HCEC 1CT (cell line): ENCODE measurements at regions not wholly inside any gene's neighbourhood (a gene's known extent, or its start where the extent isn't known, plus 50 kb on each side); places are given as distances from the start of the nearest gene placed in this dataset.
"Not testable (repeated sequence)": the region's sequence is repeated elsewhere in the genome, so short reads cannot be mapped to it uniquely, and the experiment has no call there.

Experiments
- DNase-seq: peaks from one replicate; pipeline ENCODE4 v3.0.0-alpha.2; 2017

DNA sequence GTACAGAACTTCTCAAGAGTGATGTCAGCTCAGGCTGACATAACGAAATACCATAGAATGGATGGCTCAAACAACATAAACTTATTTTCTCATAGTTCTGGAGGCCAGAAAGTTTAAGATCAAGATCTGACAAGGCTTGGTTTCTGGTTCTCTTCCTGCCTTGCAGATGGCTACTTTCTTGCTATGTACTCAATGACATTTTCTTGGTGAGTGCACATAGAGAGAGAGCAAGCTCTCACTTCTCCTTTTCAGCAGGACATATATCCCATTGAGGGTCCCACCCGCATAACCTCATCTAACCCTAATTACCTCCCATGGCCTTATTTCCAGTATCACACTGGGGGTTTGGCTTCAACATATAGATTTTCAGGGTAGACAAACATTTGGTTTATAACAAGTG is 1072.1 kb downstream of the PLOD2 start:
- no peak for DNase-seq

DNA sequence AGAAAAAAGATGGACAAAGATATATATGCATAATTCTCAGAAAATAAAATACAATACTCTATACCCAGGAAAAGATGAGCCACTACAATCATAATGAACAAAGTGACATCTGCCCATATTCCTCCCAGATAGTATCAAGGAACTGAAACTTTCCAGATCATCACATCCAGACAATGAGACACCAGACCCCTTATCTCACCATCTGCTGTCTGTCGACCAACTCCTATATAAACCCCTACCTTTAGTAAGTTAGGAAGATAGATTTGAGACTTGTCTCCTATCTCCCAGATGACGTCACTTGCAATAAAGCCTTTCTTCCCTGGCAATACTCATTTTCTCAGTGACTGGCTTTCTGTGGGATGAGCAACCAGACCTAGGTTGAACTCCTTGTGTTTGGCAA is 1071.6 kb downstream of the PLOD2 start:
- no peak for DNase-seq

DNA sequence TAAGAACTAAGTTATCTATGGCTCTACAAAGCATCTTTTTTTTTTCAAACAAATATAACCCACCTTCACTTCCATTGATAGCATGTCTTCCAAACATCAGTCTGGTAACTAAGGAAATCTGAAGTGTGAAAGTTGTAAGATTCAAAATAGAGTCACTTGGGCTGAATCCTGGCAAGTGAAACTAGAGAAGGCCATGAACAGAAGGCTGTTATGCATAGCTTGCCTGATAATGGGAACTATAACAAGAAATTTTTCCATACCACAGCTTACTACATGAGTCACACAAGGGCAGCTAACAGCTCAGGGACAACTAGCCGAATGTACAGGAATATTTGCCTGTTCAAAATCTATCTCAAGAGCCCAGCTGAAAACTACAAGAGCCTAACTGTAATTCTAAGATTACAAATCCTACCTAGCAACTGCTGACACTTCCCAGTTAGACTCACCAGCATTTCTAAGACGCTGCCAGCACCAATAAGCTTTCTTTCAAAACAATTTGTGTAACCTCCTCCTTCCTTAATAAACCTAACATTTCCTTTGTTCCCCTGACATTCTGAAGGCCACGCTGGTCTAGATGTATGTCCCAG is 1066.5 kb downstream of the PLOD2 start:
- peak; percentile 37 for DNase-seq

DNA sequence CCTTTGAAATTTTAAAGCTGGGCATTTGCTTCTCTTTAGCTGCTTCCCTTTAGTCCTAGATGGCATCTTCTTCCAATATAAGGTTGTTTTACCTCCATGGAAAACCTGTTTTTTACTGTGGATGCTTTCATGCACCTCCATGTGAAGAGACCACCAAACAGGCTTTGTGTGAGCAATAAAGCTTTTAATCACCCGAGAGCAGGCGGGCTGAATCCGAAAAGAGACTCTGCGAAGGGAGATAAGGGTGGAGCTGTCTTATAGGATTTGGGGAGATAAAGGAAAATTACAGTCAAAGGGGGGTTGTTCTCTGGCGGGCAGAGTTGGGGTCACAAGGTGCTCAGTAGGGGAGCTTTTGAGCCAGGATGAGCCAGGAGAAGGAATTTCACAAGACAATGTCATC is 1049.8 kb downstream of the PLOD2 start:
- not testable (repeated sequence) for DNase-seq

DNA sequence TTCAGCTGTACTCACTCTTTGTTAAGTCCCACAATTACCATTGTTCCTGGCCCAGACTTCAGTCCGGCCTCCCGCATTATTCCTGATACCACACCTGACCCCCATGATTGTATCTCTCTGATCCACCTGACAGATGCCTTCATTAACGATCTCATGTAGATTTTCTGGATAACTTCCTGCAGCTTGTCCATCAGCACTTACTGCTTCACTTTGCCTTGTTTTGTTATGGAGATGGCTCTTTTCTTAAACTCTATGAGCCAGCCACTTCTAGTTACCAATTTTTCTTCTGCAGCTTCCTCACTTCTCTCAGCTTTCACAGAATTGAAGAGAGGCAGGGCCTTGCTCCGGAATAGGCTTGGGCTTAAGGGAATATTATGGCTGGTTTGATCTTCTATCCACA is 1044.2 kb downstream of the PLOD2 start:
- DNase-seq = no peak

DNA sequence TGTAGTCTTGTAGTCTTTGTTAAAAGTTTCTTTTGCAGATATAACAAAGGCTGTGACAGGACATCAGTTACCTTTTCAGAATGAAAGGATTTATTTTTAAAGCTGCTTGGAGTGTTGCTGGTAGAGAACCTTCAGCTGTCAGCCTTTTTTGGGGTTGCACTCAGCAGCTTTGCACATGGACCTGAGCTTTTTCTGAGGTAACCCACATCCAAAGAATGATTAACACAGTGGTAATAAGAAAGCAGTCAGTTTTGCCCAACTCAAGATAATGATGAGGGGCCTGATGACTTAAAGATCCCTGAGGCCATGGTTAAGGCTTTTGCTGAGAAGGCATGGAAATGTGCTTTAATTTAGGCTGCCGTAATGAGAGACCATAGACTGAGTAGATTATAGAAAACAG is 1042.7 kb downstream of the PLOD2 start:
- no peak for DNase-seq

DNA sequence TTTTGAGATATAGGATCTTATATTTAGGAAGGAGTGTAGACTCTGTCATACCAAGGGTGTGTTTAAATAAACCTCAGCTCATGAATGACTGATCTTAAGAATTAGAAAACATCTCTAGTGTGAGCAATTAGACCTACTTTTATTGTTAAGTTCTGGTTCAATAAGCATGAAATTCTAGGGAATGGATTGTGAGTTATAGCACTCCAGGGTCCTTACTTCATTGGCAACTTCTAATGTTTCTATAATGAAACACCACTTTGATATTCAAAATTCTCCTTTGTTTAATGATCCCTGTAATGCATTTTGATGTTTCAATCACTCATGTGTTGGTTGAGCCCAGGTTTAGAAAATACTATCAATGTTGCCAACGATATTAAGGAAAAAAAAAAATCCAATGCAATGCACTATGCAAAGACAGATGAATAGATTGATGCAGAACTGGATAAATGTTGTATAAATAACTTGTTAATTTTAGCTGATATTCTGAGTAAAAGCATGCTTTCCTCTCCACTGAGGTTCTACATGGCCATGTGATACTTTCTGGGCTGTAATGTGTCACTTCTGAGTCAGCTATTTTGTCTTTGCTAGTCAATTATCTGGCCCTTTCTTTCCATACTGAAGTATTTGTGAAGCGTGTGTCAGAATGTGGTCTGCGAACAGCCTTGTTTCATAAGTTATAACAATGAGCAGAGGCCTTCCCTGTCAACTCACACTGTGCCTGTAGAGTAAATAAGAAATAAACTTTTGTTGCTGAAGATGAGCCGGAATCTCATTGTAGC is 1035.9 kb downstream of the PLOD2 start:
- DNase-seq = peak; percentile 53

DNA sequence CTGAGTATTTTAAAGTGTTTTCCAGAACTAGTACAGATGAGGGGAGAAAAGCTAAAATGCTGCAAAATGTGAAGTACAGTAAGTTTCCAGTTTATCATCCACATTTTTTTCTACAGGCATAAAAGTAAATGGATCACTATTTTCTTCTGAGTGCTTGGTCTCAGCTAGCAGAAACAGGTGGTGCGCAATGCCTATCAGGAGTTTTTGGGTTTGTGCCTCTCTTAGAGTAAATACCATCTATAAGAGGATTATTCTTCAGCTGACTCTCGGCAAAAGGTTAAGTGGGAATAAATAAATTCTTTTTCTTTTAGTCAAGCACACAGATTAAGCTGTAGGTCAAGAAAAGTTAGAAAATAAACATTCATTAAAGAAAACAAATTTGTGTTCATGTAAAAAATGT is 1027.7 kb downstream of the PLOD2 start:
- DNase-seq = no peak

DNA sequence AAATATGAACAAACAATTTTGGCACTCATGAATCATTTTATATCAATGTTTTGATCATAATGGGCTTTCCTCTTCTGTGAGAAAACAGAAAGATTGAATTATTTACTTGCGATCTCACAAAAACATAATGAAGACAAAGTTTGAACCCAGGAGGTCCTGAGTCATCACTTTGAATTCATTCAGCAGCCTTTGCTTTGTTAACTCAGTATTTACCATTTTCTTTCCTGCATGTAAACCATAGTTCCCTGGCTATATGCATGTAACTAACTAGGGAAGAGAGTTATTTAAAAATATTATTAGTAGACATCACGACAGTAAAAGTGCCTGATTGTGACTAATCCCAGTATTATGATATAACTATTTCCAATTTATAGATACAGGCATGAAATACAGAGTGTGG is 1026.2 kb downstream of the PLOD2 start:
- no peak for DNase-seq

DNA sequence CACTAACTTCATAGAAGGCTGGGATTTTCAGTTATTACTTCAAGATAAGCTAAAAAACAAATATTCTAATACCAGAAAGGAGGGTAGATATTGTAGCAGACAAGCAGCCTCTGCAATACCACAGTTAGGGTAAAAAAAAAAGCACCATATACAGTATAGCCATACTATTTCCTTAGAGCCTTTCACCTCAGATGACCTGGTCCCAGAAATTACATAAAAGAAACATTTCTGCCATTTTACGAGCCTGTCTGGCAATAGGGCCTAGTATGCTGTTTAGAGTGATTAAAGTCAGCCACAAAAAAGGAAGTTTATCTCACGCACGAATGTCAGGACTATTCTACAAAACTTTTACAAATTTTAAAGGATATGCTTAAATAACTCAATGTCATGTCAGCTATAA is 1016.6 kb downstream of the PLOD2 start:
- no peak for DNase-seq

DNA sequence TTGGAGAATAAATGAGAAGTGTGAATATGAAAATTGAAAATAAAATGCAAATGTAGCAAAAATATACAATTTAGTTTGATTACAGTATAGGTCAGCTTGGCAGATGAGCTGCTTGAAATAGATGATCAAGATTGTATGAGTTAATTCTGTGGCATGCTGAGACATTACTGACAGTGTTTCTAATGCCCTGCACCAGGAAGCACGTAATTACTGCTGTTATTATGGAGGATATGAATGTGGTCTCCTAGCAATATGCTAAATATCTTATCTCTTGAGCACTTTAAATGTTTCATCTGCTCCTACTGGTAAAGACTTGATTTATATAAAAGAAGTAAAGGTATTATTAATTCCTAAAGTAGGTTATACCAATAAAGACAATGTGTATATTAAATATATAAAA is 1015.5 kb downstream of the PLOD2 start:
- DNase-seq = no peak

DNA sequence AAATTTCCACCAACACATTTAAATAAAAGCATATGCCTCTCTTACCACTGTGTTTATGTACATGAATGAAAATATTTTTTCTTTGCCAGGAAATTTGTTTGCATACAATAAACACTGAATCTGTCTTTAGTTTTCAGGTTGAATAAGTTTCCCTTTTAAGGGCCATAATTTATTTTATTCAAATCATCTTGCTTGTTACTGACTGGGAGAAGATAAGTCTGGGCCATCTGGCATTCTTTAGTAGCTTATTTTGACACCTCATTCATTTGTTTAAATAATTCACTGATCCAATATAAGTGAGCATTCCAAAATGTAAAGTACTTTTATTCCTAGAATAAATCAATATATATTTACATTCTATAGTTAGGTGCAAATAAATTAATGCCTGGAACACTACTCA is 1001.3 kb downstream of the PLOD2 start:
- no peak for DNase-seq

DNA sequence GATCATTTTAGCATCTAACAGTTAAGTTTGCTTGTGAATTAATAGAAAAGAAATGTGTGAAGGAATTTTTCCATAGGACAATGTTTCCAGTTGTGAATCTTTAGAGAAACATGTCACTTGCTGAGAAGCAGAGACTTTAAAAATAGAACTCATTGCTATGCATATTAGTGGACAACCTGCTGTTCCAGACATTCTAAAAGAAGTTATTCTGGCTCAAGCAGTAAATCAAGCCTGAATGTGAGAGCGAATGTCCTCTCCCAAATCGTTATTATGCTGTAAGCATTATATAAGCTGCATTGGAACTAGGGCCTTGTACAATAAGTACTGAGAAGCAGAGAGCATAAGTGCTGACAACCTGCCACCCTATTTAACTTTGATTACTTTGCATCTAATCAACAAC is 990.9 kb downstream of the PLOD2 start:
- no peak for DNase-seq

DNA sequence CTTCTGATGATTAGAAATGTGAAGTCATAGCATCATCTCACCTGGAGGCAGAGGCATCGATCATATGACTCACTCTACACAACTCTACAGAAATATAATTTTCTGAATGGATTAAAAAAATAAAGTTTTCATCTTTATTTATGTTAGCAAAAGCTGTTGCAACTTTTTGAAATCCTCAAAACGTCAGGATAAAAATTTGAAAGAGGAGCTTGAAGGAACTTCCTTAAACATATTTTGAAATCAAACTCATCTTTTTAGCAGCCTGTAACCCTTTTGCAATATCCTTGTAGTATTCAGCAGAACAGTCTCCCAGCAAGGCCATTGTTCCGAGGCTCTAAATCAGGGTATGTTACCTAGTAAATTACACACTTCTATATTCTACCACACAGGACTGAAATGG is 985.4 kb downstream of the PLOD2 start:
- no peak for DNase-seq

DNA sequence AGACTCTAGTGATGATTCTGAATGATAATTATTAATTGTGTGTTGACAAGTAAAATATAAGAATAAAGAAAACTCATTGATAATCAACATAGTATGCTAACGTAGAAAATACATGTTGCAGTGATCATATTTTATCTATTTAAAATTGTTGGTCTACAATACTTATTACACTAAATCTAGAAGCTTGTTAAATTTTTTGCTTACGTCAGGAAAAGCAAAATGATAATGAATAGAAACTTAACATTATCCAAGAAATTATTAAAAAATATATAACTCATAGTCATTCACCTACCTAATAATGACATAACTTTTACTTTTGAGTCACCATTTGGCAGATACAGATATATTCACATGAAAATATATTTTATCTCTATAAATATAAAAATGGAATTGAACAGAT is 984.1 kb downstream of the PLOD2 start:
- DNase-seq = no peak

DNA sequence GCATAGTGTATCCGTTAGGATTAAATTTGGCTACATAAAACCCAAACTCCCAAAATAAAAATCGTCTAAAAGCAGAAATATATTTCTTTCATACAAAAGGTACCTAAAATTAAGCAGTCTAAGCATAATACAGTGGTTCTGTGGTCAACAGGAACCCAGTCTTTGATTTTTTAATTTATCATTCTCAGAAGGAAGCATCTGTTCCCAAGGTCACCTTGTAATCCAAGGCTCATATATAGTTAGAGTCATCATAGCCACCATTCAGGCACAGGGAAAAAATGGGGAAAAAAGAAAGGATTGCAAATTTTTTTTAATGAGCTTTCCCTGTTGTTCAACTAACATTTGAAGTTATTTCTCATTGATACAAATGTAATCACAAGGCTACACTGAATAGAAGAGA is 983.2 kb downstream of the PLOD2 start:
- no peak for DNase-seq

DNA sequence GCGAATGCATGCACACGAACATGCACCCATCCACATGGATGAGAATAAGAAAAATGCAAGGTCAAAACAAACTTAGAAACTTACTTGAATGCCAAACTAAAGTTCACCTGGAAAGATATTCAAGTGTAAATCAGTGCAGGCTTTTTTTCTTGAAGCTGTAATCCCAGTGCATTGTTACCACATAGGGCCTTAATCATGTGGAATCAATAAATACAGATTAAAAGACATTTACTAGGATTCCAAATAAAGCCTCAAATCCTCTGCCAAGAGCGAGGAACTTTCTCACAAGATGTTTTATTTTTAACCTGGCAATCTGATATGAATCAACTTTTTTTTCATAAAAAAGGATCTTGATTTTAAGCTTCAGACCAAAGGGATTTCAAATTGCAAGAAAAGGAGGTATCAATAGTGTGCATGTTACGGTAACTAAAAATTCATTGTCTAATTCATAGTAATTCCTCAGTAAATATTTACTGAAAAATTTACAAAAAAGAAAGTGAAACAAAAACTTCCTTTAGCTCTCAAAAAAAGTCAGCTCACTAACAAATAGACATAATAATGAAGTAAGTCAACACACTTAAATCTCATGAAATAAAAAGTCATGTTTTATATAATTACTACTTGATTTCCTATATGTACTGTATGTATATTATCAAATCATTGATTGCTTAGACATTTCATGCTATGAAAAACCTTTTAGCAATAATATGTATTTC is 978.6 kb downstream of the PLOD2 start:
- DNase-seq = no peak

DNA sequence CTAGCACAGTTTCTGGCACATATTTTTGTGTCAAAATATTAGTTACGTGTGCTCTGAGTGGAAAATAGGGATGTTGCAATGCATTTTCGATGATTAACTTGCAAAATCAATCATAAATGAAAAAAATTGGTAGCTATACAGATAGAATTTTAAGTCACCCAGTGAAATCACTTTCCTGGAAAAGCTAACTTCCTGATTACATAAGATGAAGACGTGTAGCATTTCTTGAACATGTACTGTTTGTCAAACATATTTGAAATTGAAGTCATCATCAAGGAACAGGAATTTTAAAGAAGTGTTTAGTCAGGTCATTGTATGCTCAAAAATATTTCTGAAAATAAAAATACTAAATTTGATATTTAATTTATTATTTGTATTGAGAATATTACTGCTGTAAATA is 977.7 kb downstream of the PLOD2 start:
- peak; percentile 34 for DNase-seq

DNA sequence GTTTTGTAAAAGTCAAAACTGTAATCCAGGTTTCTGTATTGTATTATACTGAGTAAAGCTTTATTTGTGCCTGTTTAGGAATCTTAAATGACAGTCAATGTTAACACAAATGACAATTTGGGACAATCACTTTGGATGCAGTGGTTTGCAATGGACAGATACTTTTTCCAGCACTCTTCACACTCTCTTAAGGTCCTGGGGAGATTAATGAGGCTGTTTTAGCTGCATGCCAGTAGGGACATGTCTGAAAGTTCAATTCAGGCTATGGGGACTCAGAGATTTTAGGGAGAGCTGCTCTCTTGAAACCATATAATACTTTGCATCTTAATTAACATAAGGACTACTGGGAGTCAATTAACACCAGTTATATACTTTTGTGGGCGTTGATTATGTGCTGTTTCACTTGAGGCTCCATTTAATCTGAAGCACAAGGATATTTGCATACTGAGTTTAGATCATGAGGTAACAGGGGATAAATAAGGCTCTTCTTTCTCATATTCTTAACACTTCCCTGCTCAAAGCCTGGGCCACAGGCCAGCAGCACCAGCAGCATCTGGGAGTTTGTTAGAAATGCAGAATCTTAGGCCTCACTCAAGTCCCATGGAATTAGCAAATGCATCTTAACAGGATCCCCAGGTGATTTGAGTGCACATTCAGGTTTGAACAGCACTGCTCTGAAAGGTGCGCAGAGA is 972.8 kb downstream of the PLOD2 start:
- no peak for DNase-seq

DNA sequence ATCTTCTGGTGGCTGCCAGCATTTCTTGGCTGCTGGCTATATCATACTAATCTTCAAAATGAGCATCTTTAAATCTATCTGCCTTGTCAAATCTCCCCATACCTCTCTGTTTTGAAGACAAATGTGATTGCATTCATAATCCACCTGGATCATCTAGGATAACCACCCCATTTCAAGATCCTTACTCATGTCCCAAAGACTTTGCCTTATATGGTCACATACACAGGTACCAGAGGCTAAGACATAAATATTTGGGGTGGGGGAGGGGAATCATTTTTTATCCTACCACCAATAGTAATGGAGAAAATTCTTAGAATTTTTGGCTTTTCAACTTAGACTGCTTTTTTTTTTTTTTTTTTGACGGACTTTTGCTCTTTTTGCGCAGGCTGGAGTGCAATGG is 970.8 kb downstream of the PLOD2 start:
- no peak for DNase-seq

DNA sequence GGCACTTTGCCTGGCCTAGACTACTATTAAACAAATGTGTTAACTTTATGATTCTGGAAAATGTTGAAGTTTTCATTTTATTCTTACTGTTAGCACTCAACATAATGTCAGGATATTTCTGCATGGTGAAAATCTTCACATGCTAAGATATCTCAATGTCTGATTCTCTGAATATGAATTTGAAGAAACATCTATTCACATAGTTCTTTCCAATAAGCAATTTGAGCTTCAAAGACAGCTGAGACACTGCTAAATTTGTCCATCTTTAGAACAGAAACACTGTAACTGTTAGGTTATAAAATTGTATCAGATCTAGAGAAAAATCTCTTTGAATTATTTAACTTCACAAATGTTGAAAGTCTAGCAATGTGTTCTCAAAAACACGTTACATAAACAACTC is 970.2 kb downstream of the PLOD2 start:
- no peak for DNase-seq

DNA sequence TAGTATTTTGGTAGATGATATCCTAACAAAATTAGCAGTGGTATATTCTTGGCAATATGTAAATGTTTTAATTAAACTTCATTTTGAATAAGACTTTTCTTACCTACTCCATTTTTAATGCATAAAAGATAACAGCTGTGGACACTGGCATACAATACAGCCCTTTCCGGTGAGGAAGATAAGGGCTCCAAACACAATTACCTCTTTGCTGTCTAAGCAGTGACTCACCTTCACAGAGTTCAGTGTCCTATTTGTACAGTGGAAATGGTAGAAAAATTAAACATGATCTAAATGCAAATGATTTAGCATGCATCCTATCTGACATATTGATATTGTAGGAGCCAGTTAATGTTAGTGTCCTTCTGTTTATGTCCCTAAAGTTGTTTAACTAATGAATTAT is 969.4 kb downstream of the PLOD2 start:
- no peak for DNase-seq

DNA sequence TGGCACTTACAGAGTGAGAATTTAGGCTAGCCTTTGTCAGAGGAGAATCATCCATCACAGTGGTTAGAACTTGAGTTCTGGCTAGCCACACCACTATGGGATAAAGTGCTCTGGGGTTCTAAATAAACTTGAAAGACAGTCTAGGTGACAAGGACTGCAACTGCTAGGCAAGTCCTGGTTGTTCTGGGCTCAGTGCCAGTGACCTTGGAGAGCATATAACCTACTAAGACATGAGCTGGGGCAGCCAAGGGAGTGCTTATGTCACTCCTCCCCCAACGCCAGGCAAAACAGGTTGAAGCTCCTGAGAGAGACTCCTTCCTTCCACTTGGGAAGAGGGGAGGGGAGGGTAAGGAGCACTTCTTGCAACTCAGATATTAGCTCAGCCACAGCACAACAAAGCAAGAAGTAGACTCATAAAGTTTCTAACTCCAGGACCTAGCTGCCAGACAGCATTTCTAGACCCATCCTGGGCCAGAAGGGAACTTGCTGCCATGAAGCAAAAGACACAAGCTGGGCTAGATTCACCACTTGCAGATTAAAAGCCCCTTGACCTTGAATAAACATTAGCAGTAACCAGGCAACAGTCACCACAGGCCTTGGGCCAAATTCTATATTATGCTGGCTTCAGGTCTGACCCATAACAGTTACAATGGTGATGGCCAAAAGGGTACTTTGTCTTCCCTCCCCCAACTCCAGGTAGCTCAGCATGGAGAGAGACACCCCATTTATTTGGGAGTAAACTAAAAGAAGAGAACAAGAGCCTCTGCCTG is 963.7 kb downstream of the PLOD2 start:
- DNase-seq = no peak
